Activated CD4-positive, alpha-beta T cell treated with anti-CD3 and anti-CD28 coated beads, Interleukin-10, Interleukin-2, amounts not matched to agents 100 ng/mL and 50 ng/mL, durations not matched to agents 16 hours and 8 hours (primary cell): ENCODE measurements at regions not wholly inside any gene's neighbourhood (a gene's known extent, or its start where the extent isn't known, plus 50 kb on each side); places are given as distances from the start of the nearest gene placed in this dataset.

ENCODE experiments used
- DNase-seq: peaks from one replicate; pipeline ENCODE4 v3.0.0-alpha.2; 2020

DNA sequence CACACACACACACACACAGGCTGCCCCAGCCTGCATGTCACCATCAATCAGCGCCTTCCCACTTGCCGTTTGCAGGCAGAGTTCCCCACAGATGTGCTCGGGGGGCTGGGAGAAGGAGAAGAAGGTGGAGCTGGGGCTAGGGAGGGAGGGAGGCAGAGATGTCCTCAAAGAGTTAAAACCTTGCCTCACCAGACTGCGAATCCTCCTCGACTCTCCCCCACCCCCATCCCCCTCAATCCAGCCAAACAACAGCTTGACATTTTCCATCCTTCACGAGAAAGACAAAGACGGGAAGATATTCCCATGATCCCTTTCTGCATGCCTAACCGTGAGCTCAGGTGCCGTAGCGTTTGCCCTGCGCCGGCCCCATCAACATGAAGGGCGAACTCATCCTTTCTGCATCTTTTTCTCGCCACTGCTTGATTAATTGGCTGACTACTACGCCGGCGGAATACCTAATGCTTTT is 365.5 kb downstream of the MIAT start:
- DNase-seq: no peak

DNA sequence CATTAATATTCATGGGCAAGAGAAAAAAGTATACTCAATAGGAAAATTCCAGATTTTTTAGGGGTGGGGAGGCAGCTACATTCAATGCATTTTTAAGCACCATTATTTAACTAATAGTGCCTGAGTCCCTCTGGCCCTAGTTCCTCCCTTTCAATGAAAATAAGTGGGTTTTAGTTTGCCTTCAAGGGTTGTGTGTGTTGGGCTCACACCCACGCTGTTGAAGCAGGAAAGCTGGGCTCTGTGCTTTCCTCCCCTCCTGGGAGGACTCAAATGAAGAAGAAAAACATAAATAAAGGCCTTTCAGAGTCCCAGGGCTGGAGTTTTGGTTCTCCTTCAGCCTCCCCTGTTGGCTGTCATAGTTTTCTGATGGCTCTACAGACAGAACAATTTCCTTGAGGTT is 366.2 kb downstream of the MIAT start:
- DNase-seq: no peak

DNA sequence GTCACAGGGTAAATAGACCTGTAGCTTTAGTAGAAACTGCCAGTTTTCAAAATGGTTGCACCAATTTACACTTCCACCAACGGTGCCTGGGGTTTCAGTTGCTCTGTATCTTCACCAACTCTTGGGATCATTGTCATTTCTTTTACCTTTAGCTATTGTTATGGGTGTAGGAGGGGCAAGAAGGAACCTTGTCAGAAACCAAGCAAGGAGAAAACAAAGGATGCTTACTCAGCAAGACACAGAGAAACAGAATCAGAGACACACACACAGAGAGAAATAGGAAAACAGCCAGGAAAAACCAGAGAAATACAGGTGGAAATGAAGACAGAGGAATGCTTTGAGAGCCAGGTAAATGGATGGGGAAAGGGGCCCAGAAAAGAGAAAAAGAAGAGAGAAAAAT is 367.6 kb downstream of the MIAT start:
- no peak for DNase-seq

DNA sequence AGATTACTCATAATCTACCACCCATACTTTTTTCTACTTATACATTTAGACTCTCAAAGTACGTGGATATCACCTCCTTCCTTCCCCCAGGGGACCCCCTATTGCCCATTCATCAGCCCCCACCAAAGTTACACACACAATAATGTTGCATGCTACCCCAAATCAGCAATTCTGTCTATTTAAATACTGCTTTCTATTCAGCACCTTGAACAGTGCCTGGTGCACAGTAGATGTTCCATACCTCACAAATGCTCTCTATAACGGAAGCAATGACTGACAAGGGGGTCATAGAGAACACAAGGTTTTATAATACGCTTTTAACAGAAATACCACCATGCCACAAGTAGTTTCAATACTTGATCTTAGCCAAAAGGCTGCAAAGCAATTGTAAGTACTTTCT is 370.7 kb downstream of the MIAT start:
- no peak for DNase-seq

DNA sequence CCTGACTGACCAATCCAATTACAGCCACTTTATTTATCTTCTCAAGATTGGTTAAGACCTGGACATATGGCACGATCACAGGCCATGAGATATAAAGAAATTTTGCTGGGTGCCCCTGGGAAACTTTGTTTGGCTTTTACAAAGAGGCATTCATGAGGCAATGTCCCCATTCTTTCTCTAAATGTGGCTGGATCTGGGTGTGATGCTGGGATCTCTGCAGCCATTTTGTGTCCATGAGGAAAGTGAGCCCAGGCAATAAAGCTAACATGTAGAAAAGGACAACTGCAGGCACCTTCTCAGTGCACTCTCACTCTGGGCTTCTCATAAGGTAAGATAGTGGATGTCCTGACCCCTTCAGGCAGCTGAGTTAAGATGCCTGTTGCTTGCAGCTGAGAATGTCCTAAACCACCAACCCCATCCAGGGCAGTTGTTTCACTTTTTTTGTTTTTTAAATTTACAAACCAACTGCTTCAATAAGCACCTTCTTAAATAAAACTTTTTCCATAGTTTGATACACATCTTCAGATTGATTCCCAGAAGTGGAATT is 372.3 kb downstream of the MIAT start:
- DNase-seq: no peak

DNA sequence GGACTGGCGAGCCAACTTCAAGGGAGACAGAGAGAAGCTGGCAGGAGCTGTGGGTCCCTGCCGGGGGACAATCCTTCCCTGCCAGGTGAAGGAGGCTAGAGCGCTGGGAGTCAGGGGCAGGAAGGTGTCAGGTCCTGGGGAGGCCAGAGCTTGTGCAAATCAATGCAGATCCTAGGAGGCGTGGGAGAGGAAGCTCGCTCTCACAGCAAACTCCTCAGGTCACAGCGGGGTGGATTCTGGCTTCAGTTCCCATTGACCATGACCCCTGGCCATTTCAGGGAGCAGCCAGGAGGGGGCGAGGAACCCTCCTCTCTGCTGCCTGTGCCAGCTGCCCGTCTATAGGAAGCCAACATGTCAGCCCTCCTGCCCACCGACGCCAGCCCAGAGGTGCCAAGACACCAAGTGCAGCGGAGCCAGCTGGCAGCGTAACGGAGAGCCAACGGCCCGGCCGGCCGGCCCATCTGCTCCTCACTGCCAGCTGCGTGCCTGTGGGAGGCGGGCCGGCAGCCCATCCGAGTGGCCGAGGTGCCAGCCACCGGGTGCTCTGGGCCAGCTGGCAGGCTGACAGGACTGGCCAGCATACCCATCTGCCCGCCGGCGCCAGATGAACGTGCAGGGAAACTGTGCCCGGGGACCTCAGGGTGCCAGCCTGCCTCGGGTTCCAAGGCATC is 374.8 kb downstream of the MIAT start:
- DNase-seq: no peak

DNA sequence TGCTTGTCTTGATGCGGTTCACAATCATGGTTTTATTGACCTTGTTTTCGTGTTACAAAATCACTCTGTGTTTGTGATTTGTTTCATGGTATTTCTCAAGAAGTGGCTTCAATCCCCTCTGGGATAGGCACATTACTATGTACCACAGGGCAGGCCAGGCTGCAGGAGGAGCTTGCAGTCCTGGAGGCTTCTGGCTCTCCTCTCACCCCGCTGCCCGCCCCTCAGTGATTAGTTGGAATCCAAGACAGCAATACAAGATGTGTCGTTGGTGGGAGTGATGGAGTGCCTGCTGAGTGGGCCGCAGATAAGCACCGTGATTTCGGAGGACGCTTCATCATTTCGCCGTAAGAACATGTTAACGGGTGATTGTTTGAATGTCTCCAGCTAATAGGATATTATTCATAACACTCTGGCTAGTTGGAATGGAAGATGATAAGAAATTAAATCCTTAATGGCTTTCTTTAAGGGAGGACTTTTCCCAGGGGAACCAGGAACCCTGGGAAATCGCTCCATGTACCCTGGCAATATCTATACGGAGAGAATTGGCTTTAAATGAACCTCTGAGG is 384.4 kb downstream of the MIAT start:
- DNase-seq: no peak

DNA sequence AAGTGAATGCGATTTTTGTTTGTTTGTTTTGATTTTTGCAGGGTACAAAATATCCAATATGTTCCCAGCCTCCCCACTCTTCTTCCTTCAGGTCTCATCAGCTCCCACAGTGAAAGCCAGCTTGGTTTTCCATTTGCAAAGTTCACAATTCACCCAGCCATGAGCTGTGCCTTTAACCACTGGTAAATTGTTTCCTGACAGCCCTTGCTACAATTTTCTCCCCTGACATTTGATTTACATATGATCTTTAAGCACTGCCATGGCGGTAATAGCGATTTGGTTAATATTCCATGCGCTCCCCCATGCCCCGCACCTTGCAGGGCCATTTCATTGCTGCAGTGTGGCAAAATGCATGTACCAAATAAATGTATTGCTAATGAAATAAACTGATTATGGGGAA is 385.9 kb downstream of the MIAT start:
- DNase-seq: no peak

DNA sequence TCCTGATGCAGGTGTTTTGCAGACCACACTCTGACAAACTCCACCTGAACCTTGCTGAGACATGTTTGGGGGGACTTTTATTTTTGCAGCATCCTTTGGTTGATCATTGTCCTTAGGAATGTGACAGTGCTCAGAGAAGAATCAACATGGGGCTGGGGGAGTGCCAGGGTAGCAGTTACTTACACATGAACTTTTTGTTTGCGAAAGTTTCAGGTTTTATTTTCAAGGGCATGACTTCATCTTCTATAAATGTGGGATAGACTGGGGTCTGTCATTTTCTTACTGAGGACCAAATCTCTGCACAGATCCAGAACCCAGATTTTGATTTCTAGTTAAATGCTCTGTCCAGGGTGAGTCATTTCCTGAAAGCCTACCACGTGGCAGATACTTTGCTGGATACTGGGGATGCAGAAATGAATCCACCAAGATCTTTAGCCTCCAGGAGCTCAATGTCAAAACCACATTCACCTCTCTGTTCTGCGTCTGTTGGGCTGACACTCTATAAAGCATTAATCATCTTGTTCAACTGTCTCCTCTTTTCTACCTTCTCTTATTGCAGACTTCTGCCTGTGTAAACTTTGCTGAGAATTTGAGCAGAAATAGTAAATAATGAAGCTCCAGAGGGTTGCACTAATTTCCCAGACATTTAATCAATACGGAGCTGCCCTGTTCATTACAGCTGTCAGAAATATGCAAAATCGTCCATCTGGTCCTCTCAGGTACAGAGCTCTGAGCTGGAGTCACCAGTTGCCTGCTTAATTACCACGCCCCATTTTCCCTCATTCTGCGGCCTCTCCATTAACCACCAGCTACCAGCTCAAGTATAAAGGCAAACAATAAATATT is 387.9 kb downstream of the MIAT start:
- peak; percentile 0 for DNase-seq

DNA sequence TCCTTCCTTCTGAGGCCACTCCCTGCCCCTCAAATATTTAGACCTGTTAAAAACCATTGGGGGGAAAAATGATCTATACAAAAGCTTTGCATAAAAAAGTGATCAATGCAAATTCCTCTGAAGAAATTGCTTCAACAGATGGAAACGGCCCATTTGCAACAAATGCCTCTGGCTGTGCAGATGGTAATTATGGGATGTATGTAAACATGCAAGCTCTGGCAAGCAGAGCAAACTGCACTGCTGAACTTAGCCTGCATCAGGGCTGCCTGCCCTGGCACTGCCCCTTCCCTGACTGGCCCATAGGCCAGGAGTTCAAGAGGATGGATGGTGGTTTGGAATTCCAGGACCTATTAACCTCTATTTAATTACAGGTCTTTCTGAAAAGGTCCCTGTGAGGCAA is 388.7 kb downstream of the MIAT start:
- no peak for DNase-seq

DNA sequence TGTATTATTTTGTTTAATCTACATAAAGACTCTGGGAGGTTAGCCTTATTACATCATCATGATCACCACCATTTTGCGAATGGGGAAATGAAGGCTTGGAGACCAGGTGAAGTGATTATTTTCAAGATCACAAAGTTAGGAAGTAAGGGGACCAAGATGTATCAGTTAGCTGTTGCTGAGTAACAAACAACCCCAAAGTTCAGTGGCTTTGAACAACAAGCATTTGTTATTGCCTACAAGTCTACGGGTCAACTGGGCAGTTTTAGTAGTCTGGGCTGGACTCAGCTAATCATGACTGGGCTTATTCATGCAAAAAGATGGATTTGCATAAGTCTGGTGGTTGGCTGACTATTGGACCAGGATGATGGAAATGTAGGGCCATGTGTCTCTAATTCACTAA is 389.2 kb downstream of the MIAT start:
- no peak for DNase-seq

DNA sequence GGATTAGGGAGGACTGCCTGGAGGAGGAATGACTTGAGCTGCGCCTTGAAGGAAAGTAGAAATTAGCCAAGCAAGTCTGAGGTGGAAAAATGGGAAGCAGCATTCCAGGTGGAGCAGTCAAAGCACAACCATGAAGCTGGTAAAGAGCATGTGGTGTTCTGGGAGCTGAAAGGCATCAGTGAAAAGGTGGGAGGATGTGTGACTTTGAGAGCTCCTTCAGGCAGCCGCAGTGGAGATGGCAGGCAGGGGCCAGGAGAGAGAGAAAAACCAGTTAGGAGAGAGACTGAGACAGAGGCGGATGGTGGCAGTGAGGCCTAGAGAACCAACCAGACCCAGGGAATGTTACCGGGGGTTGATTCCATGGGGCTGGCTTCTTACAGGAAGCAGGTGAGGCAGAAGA is 393.4 kb downstream of the MIAT start:
- no peak for DNase-seq

DNA sequence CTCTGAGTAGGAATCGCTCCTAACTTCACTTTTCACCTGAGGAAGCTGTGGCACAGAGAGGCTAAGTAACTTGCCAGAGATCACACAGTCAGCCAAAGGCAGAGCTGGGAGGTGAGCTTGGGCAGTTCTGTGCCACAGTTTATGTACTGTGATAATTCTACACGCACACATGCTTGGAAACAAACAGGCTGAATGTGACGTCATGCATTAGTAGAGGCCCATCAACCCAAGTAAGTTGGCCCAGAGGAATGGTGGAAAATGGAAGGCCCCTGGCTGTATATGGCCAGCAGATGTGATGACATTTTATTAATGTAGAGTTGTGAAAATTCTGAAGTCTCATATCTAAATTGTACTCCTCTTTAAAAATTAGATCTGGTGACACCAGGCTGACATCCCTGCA is 394.0 kb downstream of the MIAT start:
- no peak for DNase-seq

DNA sequence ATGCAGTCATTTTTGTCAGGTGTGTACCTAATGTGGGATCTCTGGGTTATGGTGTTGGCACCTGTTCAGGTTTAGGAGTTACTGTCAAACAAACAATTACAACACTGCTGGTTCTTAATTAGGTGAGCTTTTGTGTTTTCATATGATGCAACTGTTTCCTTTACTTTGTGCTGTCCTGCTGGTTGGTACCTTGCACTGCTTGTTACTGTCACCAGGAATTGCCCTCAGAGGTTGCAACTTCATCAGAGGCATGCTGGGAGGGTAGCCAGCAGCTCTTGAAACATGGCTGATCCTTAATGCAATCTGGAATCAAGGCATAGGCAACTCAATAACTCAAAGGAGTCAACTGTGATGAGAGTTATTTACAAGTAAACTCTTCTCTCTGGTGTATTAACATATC is 400.3 kb downstream of the MIAT start:
- no peak for DNase-seq

DNA sequence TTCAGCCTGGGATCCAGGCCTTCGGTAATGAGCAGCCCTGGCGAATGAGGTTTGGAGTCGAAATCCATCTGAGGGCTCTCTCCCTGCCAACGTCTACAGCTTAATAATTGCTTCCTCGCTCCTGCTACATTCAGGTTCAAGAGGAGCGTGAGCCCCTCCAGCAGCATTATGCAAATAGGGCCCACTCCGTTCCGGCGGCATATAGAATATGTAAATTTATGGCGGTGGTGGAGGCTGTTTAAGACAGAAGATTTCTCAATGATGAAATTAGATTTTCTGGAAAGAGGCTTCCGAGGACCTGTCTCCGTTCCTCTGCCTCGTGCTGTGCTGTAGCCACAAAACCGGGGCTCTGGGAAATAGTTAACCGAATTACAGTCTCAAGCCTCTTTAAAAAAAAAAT is 402.8 kb downstream of the MIAT start:
- DNase-seq: no peak

DNA sequence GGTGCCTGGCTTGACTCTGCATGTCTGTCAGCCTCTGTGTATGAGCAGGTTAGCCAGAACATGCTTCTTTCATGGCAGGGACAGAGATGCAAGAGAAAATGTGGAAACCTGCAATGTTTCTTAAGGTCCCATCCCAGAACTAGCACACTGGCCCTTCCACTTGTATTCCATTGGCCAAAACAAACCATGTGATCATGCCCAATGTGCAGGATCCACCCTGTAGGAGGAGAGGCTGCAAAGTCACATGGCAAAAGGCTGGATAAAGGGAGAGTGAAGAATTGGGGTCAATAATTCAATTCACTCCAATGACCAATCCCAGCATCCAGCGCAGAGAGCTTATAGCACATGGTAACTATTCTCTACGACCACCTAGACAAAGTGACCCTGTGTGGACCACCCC is 405.5 kb downstream of the MIAT start:
- DNase-seq: no peak

DNA sequence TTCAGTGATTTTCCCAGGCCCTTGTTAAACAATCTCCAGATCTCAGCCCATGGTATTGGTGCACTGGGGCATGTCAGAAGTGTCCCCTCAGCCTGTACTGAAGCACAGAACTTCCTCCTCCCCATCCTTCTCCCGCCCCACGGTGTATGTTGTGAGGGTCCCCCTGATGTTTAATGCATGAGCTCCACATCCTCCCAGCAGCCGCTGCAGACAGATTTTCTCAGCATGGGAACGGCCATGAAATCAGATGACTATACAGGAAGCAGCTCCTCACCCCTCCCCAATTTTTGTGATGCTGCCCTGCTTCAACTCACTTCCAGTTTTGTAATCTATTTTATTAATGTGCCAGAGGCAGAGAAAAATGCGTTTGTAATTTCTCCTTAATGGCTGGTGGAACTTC is 406.0 kb downstream of the MIAT start:
- no peak for DNase-seq

DNA sequence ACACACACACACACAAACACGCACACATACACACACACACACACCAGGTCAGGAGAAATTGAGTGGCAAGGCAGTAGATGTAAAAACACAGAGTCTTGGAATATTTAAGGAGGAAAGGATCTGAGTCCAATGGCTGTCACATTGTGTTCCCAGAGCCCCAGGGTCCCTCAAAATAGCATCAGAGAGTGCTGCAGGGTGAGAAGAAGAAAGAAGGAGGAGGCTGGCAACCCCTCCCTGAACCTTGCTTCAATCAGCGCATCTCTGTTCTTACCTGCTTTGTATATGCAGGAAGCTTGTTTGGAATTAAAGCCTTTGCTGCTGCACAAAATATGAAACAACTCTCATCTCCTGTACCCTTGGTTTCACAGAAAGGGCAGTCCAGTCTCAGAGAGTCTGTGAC is 406.5 kb downstream of the MIAT start:
- no peak for DNase-seq

DNA sequence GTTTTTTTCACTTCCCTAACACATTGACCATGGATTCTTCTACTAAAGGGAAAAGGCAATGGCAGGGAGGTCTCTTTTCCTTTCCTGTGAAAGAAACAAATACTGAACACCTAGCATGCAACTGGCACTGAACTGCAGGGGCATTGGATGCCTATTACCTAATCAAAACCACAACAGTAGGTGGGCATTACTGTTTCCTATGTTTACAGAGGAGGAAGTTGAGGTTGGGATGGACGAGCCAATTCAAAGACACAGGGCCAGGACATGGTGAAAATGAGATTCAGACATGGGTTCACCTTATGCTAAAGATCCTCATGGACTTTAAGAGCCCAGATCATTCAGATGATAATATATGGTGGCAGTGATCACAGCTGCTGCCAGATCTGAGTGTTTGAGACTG is 407.0 kb downstream of the MIAT start:
- no peak for DNase-seq

DNA sequence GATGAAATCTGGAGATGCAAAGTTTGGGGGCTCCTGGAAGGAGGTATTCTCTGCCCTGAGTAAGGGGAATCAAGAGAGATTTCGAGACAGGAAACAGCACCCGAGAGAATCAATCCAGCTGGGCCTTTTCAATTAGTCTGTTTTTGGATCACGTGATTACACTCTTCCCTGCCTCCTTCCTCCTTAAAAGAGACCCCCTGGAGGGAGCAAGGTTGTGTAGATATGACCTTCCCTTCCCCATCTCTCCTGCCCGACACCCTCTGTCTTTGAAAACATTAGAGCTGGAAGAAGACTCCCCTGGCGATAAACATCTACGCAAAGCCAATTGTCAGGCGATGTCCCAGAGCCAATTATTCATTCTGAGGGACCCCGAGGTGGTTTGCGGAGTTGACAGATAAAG is 407.9 kb downstream of the MIAT start:
- no peak for DNase-seq

DNA sequence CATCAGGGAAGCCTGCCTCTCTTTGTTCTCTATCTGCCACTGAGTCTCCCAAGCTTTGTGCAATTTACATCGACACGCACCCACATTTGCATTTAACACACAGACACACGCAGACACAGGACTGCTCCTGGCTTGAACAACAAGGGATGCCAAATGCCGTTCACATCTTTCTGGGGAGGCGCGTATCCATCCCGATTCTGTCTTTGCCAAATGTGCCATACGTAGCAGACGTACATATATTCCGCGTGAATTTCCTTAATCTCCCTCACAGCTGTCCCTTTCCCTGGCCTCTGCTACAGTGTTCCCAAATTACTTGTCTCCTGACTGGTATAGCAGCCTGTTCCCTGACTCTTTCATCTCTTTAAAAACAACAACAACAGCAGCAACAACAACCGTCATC is 409.5 kb downstream of the MIAT start:
- DNase-seq: no peak

DNA sequence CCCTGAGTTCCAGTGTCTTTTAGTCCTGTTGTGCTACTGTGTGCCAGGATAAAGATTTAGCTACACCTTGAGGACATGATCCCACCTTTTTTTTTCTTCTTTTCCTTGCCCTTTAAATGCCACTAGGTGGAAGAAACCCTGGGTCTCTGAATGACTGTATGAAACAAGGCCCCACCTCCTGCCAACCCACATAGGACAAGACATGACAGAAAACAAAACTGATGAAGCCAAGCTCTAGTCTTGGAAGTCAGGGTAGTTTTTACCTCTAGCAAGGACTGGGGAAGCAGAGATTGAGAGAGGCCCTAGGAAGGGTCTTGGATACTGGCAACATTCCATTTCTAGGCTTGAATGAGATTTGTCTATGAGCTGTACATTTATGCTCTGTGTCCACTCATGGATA is 410.7 kb downstream of the MIAT start:
- peak; percentile 45 for DNase-seq

DNA sequence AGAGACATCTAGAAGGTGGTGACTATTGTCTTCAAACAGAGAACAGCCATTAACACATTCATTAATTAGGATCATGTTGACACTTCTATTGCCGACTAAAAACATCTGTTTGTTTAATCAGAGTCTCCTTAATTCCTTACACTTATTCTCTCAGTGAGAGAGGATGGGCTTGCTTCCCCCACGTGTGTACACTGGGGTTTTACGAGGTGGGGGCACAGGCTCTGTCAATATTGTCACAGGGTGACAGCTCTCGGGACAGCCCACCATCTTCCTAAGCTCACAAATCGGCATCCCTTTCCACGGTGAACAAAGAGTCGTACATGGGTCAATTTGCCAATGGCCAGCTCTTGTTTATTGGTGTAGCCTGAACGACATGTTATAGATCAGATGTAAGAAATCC is 413.2 kb downstream of the MIAT start:
- no peak for DNase-seq
